ENCODE measurements at regions not wholly inside any gene's neighbourhood (a gene's known extent, or its start where the extent isn't known, plus 50 kb on each side); places are given as distances from the start of the nearest gene placed in this dataset.

GRCh38 chr11:110824912-110825620 is 112.8 kb upstream of the ARHGAP20 start:
- no peak for DNase-seq

- no peak for DNase-seq
These were observed 105.9 kb upstream of the ARHGAP20 start for GRCh38 chr11:110818032-110818687.

GRCh38 chr11:110812086-110812733 is 100.0 kb upstream of the ARHGAP20 start:
- DNase-seq, result no peak

GRCh38 chr11:110809417-110810199 is 97.4 kb upstream of the ARHGAP20 start:
- no peak for DNase-seq

GRCh38 chr11:110808248-110808647 is 96.0 kb upstream of the ARHGAP20 start:
- no peak for DNase-seq

- DNase-seq, result no peak
These were observed 95.6 kb upstream of the ARHGAP20 start for GRCh38 chr11:110807801-110808200.

GRCh38 chr11:110805756-110806155 is 93.5 kb upstream of the ARHGAP20 start:
- no peak for DNase-seq

- DNase-seq, result no peak
These were observed 89.9 kb upstream of the ARHGAP20 start for GRCh38 chr11:110802162-110802561.

- DNase-seq, result no peak
These were observed 89.1 kb upstream of the ARHGAP20 start for GRCh38 chr11:110801328-110801727.

GRCh38 chr11:110798201-110798900 is 86.1 kb upstream of the ARHGAP20 start:
- no peak for DNase-seq

- DNase-seq, result no peak
These were observed 85.2 kb upstream of the ARHGAP20 start for GRCh38 chr11:110797453-110797852.

GRCh38 chr11:110795112-110795624 is 82.9 kb upstream of the ARHGAP20 start:
- DNase-seq, result no peak

GRCh38 chr11:110793556-110793955 is 81.3 kb upstream of the ARHGAP20 start:
- no peak for DNase-seq

- DNase-seq, result no peak
These were observed 79.4 kb upstream of the ARHGAP20 start for GRCh38 chr11:110791621-110792020.

- no peak for DNase-seq
These were observed 75.4 kb upstream of the ARHGAP20 start for GRCh38 chr11:110787680-110788079.

- no peak for DNase-seq
These were observed 74.1 kb upstream of the ARHGAP20 start for GRCh38 chr11:110786226-110786902.

GRCh38 chr11:110785398-110785797 is 73.2 kb upstream of the ARHGAP20 start:
- DNase-seq, result no peak

- DNase-seq, result no peak
These were observed 70.4 kb upstream of the ARHGAP20 start for GRCh38 chr11:110782616-110783015.

- no peak for DNase-seq
These were observed 66.9 kb upstream of the ARHGAP20 start for GRCh38 chr11:110779108-110779507.

- DNase-seq, result no peak
These were observed 66.1 kb upstream of the ARHGAP20 start for GRCh38 chr11:110778343-110778742.

GRCh38 chr11:110777775-110778174 is 65.5 kb upstream of the ARHGAP20 start:
- DNase-seq, result no peak

- DNase-seq, result no peak
These were observed 63.8 kb upstream of the ARHGAP20 start for GRCh38 chr11:110776081-110776480.

Measured in NCI-H2171 (cell line).